Prostate gland (tissue), 2 donors: ENCODE measurements at regions not wholly inside any gene's neighbourhood (a gene's known extent, or its start where the extent isn't known, plus 50 kb on each side); places are given as distances from the start of the nearest gene placed in this dataset.

Experiments
- DNase-seq: peaks from one replicate; pipeline ENCODE4 v3.0.0-alpha.2; 2019; ENCODE audit warnings: low spot score
- H3K27ac ChIP-seq, 2 donors: fragments of 200-600 bp; sonication (generic); 2 replicates each; pipeline ENCODE4 v1.5.1; 2017 to 2019
- H3K27me3 ChIP-seq: fragments of 200-600 bp; sonication (generic); replicated peaks from 2 replicates; pipeline ENCODE4 v1.5.1; 2019; ENCODE audit not compliant: insufficient read depth
- H3K36me3 ChIP-seq, 2 donors: fragments of 200-600 bp; sonication (generic); 1 replicate in 1 of 2; 2 replicates in 1 of 2; pipeline versions ENCODE4 v1.5.1 to v1.8.1; 2017 to 2019
- H3K4me1 ChIP-seq: fragments of 200-600 bp; sonication (generic); replicated peaks from 2 replicates; pipeline ENCODE4 v1.5.1; 2019
- H3K4me3 ChIP-seq, 2 donors: fragments of 200-600 bp; sonication (generic); 2 replicates each; pipeline ENCODE4 v1.5.1; 2017 to 2019
- H3K9me3 ChIP-seq: fragments of 200-600 bp; sonication (generic); 2 replicates; pipeline ENCODE4 v1.5.1; 2017
- CTCF ChIP-seq, 4 experiments: fragments of 200-600 bp in 2 of 4; fragments of 450-650 bp in 2 of 4; sonication (generic) in 2 of 4; IDR thresholded peaks; 1 replicate in 3 of 4; 2 replicates in 1 of 4; pipeline ENCODE4 v1.5.1; 2016 to 2019; ENCODE audit warnings: antibody characterized with exemption in 4 of 4, mild to moderate bottlenecking in 2 of 4, moderate library complexity in 2 of 4
- POLR2A ChIP-seq: fragments of 450-650 bp; IDR thresholded peaks from one replicate; pipeline ENCODE4 v1.6.1; 2016; ENCODE audit warnings: antibody characterized with exemption, mild to moderate bottlenecking
- POLR2AphosphoS5 ChIP-seq: sonication (generic); formaldehyde crosslinking; IDR thresholded peaks from one replicate; pipeline ENCODE4 v1.6.1; 2017; ENCODE audit warnings: antibody characterized with exemption
- WGBS: methylation state at CpG from one replicate; pipeline ENCODE4 v1.1.5; 2018; 5-methylcytosine and 5-hydroxymethylcytosine counted together
- intact Hi-C: fragments of 100-400 bp; cut with DNase I; formaldehyde crosslinking; loops from one replicate; pipeline ENCODE4 v1.14.2; 2022

- TF ChIP-seq POLR2AphosphoS5 = no peak
- Histone ChIP-seq H3K4me1 (no peaks in the 10 kb centered on the region), H3K27ac (no peak overlapping the region), H3K27me3 (no peaks in the 10 kb centered on the region), H3K36me3 (no peaks in the 10 kb centered on the region), H3K4me3 (no peak overlapping the region), H3K9me3 (no peaks in the 10 kb centered on the region)
- 75% methylated on average over 5 of the region's 5 CpGs for WGBS
- intact Hi-C loops = no loop called here
- no peak for DNase-seq
These were observed 592.6 kb upstream of the SLIT2 start for GRCh38 chr4:19659101-19659500.

GRCh38 chr4:19657856-19658255 lies 593.8 kb upstream of the SLIT2 start:
- no peak for TF ChIP-seq CTCF (IDR thresholded peaks at IDR 0.05)
- no peak for TF ChIP-seq POLR2A
- TF ChIP-seq POLR2AphosphoS5 = no peak
- no peaks in the 10 kb centered on the region for H3K4me1 ChIP-seq
- H3K9me3 ChIP-seq = no peaks in the 10 kb centered on the region
- no peaks in the 10 kb centered on the region for H3K27me3 ChIP-seq
- H3K36me3 ChIP-seq = no peaks in the 10 kb centered on the region
- intact Hi-C loops = no loop called here
- no peak overlapping the region for H3K4me3 ChIP-seq
- WGBS = 55% methylated on average over 3 of the region's 3 CpGs
- no peak overlapping the region for H3K27ac ChIP-seq
- DNase-seq = no peak

GRCh38 chr4:19655666-19656065 lies 596.0 kb upstream of the SLIT2 start:
- TF ChIP-seq POLR2A (no peak), POLR2AphosphoS5 (no peak), CTCF (IDR thresholded peaks at IDR 0.05) (no peak)
- H3K36me3 ChIP-seq = no peaks in the 10 kb centered on the region
- no peak overlapping the region for H3K4me3 ChIP-seq
- DNase-seq = no peak
- 87% methylated on average over 5 of the region's 5 CpGs for WGBS
- no peaks in the 10 kb centered on the region for H3K27me3 ChIP-seq
- intact Hi-C loops = no loop called here
- no peak overlapping the region for H3K27ac ChIP-seq
- H3K9me3 ChIP-seq = no peaks in the 10 kb centered on the region
- H3K4me1 ChIP-seq = no peaks in the 10 kb centered on the region

- no peaks in the 10 kb centered on the region for H3K36me3 ChIP-seq
- TF ChIP-seq CTCF (IDR thresholded peaks at IDR 0.05) = no peak
- TF ChIP-seq POLR2AphosphoS5 = no peak
- no peak for TF ChIP-seq POLR2A
- no peak overlapping the region for H3K27ac ChIP-seq
- no peaks in the 10 kb centered on the region for H3K4me1 ChIP-seq
- 80% methylated on average over 6 of the region's 6 CpGs for WGBS
- no peak for DNase-seq
- no peaks in the 10 kb centered on the region for H3K27me3 ChIP-seq
- H3K9me3 ChIP-seq = no peaks in the 10 kb centered on the region
- no peak overlapping the region for H3K4me3 ChIP-seq
- intact Hi-C loops = no loop called here
These were observed 600.5 kb upstream of the SLIT2 start for GRCh38 chr4:19650903-19651864.

GRCh38 chr4:19645589-19645988 lies 606.1 kb upstream of the SLIT2 start:
- 74% methylated on average over 1 of the region's 1 CpG for WGBS
- intact Hi-C loops = no loop called here
- TF ChIP-seq POLR2AphosphoS5 (no peak), CTCF (IDR thresholded peaks at IDR 0.05) (no peak), POLR2A (no peak)

More at GRCh38 chr4:19645589-19645988, 606.1 kb upstream of the SLIT2 start:
- Histone ChIP-seq H3K27me3 (no peaks in the 10 kb centered on the region), H3K4me3 (no peak overlapping the region), H3K9me3 (no peaks in the 10 kb centered on the region), H3K27ac (no peak overlapping the region), H3K4me1 (no peaks in the 10 kb centered on the region), H3K36me3 (no peaks in the 10 kb centered on the region)
- no peak for DNase-seq
